ENCODE measurements at regions not wholly inside any gene's neighbourhood (a gene's known extent, or its start where the extent isn't known, plus 50 kb on each side); places are given as distances from the start of the nearest gene placed in this dataset.

DNA sequence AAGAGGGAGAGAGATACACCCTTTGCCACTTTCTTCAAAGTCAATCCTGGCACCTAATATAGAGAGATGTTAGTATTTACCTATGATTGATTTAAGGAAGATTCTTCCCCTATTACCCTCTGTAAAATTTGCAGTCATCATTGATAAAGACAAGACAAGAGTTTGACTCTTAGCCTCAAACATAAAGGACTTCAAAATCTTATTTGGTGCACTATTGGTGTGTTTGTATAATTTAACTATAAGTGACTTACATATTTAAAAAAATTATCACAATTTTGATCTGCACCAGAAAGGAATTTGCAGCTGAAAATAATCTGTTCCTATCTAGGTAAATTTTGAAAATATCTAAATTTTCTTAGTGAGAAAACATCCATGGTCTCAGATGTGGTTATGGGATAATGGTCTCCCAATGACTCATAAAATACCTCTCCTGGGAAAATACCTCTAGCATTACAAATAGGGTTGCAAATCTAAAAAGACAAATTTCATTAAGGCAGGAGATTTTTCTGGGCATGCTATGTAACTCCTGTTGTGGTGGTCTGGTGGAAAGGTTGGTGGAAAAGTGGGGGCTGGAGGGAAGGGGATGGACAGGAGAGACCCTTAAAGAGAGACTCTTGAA, 173.6 kb upstream of the MED14 start:
- TF ChIP-seq CTCF (conservative IDR thresholded peaks at IDR 0.05 in 1 of 2, IDR thresholded peaks at IDR 0.05 in 1 of 2; ENCODE audit: extremely low read depth in 1 of 2, insufficient read depth in 1 of 2, low read depth in 1 of 2, low read length in 2 of 2): no peak
- no peak for TF ChIP-seq EZH2 (IDR thresholded peaks at IDR 0.05; ENCODE audit: borderline replicate concordance, low read length)

Measured in mammary epithelial cell (primary cell).